GM19240 (cell line): ENCODE measurements at regions not wholly inside any gene's neighbourhood (a gene's known extent, or its start where the extent isn't known, plus 50 kb on each side); places are given as distances from the start of the nearest gene placed in this dataset.
"Not testable (repeated sequence)": the region's sequence is repeated elsewhere in the genome, so short reads cannot be mapped to it uniquely, and the experiment has no call there.

Experiments
- DNase-seq: peaks from one replicate; pipeline ENCODE4 v3.0.0; 2011; ENCODE audit warnings: low spot score; ENCODE audit not compliant: insufficient read length

- DNase-seq, result no peak
These were observed 225.1 kb upstream of the RASA1 start for GRCh38 chr5:87042554-87042953.

- no peak for DNase-seq
These were observed 219.5 kb upstream of the RASA1 start for GRCh38 chr5:87048156-87048555.

GRCh38 chr5:87049012-87049411 lies 218.7 kb upstream of the RASA1 start:
- DNase-seq, result not testable (repeated sequence)

GRCh38 chr5:87051502-87052113 lies 216.1 kb upstream of the RASA1 start:
- DNase-seq, result no peak

- DNase-seq, result no peak
These were observed 214.5 kb upstream of the RASA1 start for GRCh38 chr5:87053146-87053545.

GRCh38 chr5:87054821-87055220 lies 212.9 kb upstream of the RASA1 start:
- DNase-seq, result no peak

GRCh38 chr5:87061046-87061445 lies 206.6 kb upstream of the RASA1 start:
- DNase-seq, result no peak

GRCh38 chr5:87069311-87069710 lies 198.4 kb upstream of the RASA1 start:
- no peak for DNase-seq

- DNase-seq, result no peak
These were observed 197.6 kb upstream of the RASA1 start for GRCh38 chr5:87069974-87070608.

- DNase-seq, result no peak
These were observed 193.6 kb upstream of the RASA1 start for GRCh38 chr5:87074072-87074471.

GRCh38 chr5:87074934-87075541 lies 192.6 kb upstream of the RASA1 start:
- DNase-seq, result no peak

- DNase-seq, result no peak
These were observed 191.3 kb upstream of the RASA1 start for GRCh38 chr5:87076411-87076810.

GRCh38 chr5:87076931-87077330 lies 190.8 kb upstream of the RASA1 start:
- DNase-seq, result no peak

GRCh38 chr5:87079219-87079618 lies 188.5 kb upstream of the RASA1 start:
- DNase-seq, result no peak

GRCh38 chr5:87081016-87081415 lies 186.7 kb upstream of the RASA1 start:
- DNase-seq, result no peak

- peak; percentile 15 for DNase-seq
These were observed 185.9 kb upstream of the RASA1 start for GRCh38 chr5:87081511-87082372.

GRCh38 chr5:87094347-87094746 lies 173.3 kb upstream of the RASA1 start:
- no peak for DNase-seq

GRCh38 chr5:87094833-87095232 lies 172.8 kb upstream of the RASA1 start:
- no peak for DNase-seq

- no peak for DNase-seq
These were observed 171.9 kb upstream of the RASA1 start for GRCh38 chr5:87095787-87096186.

GRCh38 chr5:87097664-87098063 lies 170.0 kb upstream of the RASA1 start:
- no peak for DNase-seq

- no peak for DNase-seq
These were observed 168.3 kb upstream of the RASA1 start for GRCh38 chr5:87099291-87099839.

GRCh38 chr5:87099968-87100367 lies 167.7 kb upstream of the RASA1 start:
- no peak for DNase-seq
